ENCODE measurements at regions not wholly inside any gene's neighbourhood (a gene's known extent, or its start where the extent isn't known, plus 50 kb on each side); places are given as distances from the start of the nearest gene placed in this dataset.

GRCh38 chr2:128833664-128834027 lies 515.0 kb upstream of the HS6ST1 start:
- TF ChIP-seq CTCF (conservative IDR thresholded peaks at IDR 0.05; ENCODE audit: low read depth, low read length): no peak
- no peak for TF ChIP-seq EZH2 (IDR thresholded peaks at IDR 0.05; ENCODE audit: borderline replicate concordance, low read depth, low read length, poor library complexity, severe bottlenecking)
- H3K4me3 ChIP-seq (ENCODE audit: low read depth, low read length, poor library complexity, severe bottlenecking): no peak overlapping the region
- CTCF ChIA-PET: no interaction called here

GRCh38 chr2:128834207-128834879 lies 515.7 kb upstream of the HS6ST1 start:
- CTCF ChIA-PET: no interaction called here

More at GRCh38 chr2:128833664-128834027, 515.0 kb upstream of the HS6ST1 start:
- Histone ChIP-seq H3K4me1 (ENCODE audit: insufficient read depth, low read length, poor library complexity, severe bottlenecking) (no peaks in the 10 kb centered on the region), H3K27ac (ENCODE audit: low read depth, low read length, poor library complexity, severe bottlenecking) (no peak overlapping the region), H3K36me3 (ENCODE audit: insufficient read depth, low read length, poor library complexity, severe bottlenecking) (no peaks in the 10 kb centered on the region), H3K27me3 (replicated peaks; ENCODE audit: insufficient read depth, low read depth, low read length, poor library complexity) (peaks cover 5% of the 10 kb centered on the region), H3K9me3 (ENCODE audit: low read depth, low read length, poor library complexity, severe bottlenecking) (no peaks in the 10 kb centered on the region)
- no TSS peak for BruUV-seq (replicated peaks)
- intact Hi-C loops (cut with micrococcal nuclease; ENCODE audit: unreplicated experiment): no loop called here
- POLR2A ChIA-PET (ENCODE audit: low non-redundant PET): no interaction called here
- no peak for DNase-seq (ENCODE audit: low spot score)

GRCh38 chr2:128834880-128835252 lies 516.2 kb upstream of the HS6ST1 start:
- TF ChIP-seq CTCF (conservative IDR thresholded peaks at IDR 0.05; ENCODE audit: low read depth, low read length): no peak
- no peak for TF ChIP-seq EZH2 (IDR thresholded peaks at IDR 0.05; ENCODE audit: borderline replicate concordance, low read depth, low read length, poor library complexity, severe bottlenecking)
- Histone ChIP-seq H3K36me3 (ENCODE audit: insufficient read depth, low read length, poor library complexity, severe bottlenecking) (no peaks in the 10 kb centered on the region), H3K27me3 (replicated peaks; ENCODE audit: insufficient read depth, low read depth, low read length, poor library complexity) (peaks cover 5% of the 10 kb centered on the region), H3K4me1 (ENCODE audit: insufficient read depth, low read length, poor library complexity, severe bottlenecking) (no peaks in the 10 kb centered on the region), H3K9me3 (ENCODE audit: low read depth, low read length, poor library complexity, severe bottlenecking) (no peaks in the 10 kb centered on the region), H3K27ac (ENCODE audit: low read depth, low read length, poor library complexity, severe bottlenecking) (no peak overlapping the region), H3K4me3 (ENCODE audit: low read depth, low read length, poor library complexity, severe bottlenecking) (no peak overlapping the region)
- ChIA-PET CTCF (no interaction called here), POLR2A (ENCODE audit: low non-redundant PET) (no interaction called here)
- intact Hi-C loops (cut with micrococcal nuclease; ENCODE audit: unreplicated experiment): no loop called here
- no peak for DNase-seq (ENCODE audit: low spot score)
- no TSS peak for BruUV-seq (replicated peaks)

More at GRCh38 chr2:128834207-128834879, 515.7 kb upstream of the HS6ST1 start:
- no peaks in the 10 kb centered on the region for H3K9me3 ChIP-seq (ENCODE audit: low read depth, low read length, poor library complexity, severe bottlenecking)
- TF ChIP-seq CTCF (conservative IDR thresholded peaks at IDR 0.05; ENCODE audit: low read depth, low read length): no peak
- no peak for TF ChIP-seq EZH2 (IDR thresholded peaks at IDR 0.05; ENCODE audit: borderline replicate concordance, low read depth, low read length, poor library complexity, severe bottlenecking)
- no peaks in the 10 kb centered on the region for H3K4me1 ChIP-seq (ENCODE audit: insufficient read depth, low read length, poor library complexity, severe bottlenecking)
- DNase-seq (ENCODE audit: low spot score): no peak
- intact Hi-C loops (cut with micrococcal nuclease; ENCODE audit: unreplicated experiment): no loop called here
- no peaks in the 10 kb centered on the region for H3K36me3 ChIP-seq (ENCODE audit: insufficient read depth, low read length, poor library complexity, severe bottlenecking)
- no peak overlapping the region for H3K27ac ChIP-seq (ENCODE audit: low read depth, low read length, poor library complexity, severe bottlenecking)
- no TSS peak for BruUV-seq (replicated peaks)
- H3K4me3 ChIP-seq (ENCODE audit: low read depth, low read length, poor library complexity, severe bottlenecking): no peak overlapping the region
- POLR2A ChIA-PET (ENCODE audit: low non-redundant PET): no interaction called here
- H3K27me3 ChIP-seq (replicated peaks; ENCODE audit: insufficient read depth, low read depth, low read length, poor library complexity): peaks cover 5% of the 10 kb centered on the region

Measured in A673 (cell line).